GM21786 (cell line): ENCODE measurements at regions not wholly inside any gene's neighbourhood (a gene's known extent, or its start where the extent isn't known, plus 50 kb on each side); places are given as distances from the start of the nearest gene placed in this dataset.
A peak's percentile ranks its signal among the peaks of the same experiment; 100 is the strongest.
"Not testable (repeated sequence)": the region's sequence is repeated elsewhere in the genome, so short reads cannot be mapped to it uniquely, and the experiment has no call there.

ENCODE experiments used
- ATAC-seq: cut with Tn5 transposase; IDR thresholded peaks from one replicate; pipeline ENCODE4 v1.9.1; 2021; ENCODE audit not compliant: unreplicated experiment

DNA sequence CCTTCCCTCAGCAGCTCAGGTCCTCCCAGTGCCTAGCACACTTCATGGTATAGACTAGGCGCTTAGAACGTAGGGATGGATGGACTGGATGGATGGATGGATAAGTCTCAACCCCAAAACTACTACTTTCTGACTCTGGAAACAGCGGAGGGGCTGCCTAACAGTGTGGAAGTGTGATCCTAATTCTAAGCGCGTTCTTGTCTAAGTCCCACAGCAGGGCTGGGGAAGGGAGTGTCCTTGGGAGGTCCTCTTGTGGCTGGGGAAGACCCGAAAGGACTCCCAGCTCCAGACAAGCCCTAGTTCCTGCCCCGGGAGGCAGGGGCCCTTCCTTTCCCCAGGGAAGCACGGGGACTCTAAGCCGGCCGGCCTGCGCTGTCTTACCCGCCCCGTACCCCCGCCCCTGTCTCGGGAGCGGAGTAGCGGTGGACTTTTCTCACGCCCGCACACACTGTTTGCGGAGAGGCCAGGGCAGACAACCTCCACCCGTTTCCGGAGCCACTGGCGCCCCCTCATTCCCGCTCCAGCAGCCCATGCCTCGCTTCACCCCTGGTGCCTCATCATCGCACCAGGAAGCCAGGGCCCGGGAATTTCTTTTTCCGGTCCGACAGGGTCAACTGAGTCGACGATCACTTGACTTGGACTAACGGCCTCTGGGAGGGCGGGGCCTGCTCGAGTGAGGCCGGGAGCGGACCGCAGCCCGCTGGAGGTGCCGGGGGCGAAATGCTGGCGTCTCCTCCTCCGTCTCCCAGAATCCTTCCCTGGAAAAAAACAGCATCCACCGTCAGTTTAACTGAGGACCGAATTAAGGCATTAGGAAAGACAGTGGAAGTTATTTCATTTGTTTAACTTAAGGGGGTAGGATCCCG lies 133.3 kb downstream of the TBC1D2B start:
- peak; percentile 51 for ATAC-seq

DNA sequence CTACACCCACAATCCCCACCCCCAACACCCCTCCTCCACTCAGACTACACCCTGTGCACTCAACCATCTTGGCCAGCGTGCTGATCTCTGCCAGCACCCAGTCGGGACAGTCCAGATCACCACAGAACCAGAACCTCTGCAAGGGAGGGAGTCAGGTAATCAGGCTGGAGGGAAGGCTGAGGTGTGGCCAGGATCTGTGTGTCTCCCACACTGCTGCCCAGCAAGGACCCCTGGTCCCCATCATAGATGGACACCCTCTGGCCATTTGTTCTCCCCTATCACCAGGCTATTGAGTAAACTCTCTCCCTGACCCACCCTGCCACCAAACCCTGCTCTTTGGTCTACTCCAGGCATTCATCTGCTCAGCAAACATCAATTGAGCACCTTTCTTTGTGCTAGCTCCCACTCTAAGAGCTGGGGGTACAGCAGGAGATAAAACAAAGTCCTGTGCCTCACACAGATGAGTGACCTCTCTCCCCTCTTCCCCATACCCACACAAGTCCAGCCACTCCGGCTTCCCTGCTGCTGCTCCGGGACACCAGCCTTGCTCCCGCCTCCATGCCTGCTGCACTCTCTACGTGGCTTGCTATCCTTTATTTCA lies 134.8 kb downstream of the TBC1D2B start:
- no peak for ATAC-seq

DNA sequence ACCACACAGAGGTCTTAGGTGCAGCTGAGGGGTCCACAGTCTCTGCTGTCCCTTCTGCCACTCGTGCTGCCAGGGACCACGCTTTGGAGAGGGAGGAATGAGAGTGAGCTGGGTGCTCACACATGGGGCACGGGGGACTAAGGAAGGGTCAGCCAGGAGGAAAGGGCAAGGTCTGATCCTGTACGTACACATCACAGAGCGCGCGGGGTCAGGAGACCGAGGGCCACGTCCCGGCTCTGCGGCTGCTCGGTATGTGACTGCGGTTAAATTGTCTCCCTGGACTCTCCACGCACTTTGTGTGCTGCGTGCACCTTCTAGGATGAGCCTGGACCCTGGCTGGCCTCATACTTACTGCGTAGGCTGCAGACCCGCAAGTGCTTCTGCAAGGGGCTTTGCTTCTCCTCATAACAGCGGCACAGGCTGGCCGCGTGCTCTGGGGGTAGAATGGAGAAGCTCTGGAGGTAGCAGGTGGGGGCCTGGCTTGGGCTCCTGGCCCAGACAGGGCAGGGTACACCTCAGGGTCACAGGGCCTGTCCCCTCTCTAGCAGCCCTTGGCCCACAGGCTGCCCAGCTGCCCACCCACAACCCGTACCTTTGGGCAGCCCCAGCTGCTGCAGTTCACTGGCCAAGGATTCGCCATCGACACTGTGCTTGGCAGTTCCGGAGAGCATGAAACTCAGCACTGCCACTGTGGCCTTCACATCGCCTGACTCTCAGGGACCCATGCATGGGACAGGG lies 136.3 kb downstream of the TBC1D2B start:
- not testable (repeated sequence) for ATAC-seq

DNA sequence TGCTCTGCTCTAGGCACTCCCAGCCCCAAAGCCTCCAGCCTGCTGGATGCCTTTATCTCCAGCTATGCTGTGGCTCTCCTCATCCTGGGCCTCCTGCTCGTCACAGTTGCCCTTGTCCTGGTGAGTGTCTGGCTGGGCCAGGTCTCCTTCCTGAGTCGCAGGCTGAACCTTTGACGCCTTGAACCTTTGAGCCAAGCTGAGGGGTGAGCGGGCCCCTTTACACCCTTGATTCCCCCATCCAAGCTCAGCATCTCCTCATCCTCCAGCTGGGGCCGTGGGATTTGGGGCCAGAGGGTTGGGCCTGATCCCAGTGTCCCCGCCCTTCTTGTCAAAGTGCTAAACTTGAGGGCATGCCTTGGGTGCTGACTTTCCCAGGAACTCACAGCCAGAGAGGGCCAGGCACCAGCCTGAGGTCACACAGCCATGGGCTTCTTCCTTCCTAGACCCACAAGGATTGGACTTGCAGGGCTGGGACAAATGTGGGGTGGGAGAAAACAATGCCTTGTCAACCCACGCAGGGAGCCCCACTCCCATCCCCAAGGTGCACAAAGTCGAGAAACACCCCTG lies 137.0 kb downstream of the TBC1D2B start:
- no peak for ATAC-seq

DNA sequence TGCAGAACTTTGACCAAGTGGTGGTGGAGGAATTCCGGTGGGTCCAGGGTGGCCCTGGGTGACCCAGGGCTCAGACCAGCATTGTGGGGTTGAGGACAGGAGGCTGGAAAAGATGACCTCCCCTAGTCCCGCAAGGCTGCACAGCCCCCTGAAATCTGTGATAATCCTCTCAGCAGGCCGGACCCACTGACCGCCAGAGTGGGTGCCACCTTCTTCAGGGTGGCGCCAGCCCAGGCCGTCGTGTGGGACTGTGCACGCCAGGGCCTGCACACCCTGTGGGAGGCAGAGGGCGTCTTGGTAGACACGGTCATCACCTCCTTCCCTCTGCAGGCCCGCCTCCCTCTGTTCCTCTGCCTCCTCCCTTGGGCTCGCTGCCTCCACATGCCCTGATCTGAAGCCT lies 137.7 kb downstream of the TBC1D2B start:
- no peak for ATAC-seq

DNA sequence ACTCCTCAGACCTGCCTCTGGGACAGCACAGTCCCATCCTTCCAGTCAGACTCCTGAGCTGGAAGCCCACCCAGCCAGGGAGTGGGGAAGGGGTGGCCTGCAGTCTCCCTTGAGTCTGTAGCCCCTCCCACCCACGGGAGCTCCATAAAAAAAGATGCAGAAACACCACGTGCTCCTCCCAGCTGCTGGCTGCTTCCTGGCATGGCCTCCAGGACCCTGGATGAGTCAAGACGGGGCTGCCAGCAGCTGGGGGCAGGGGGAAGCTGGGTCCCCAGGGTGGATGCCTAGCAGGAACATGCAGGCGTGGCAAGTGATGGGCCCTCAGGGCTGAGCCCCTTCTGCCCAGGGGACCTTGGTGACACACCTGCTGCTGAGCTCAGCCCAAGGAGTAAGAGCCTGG lies 138.5 kb downstream of the TBC1D2B start:
- ATAC-seq, result not testable (repeated sequence)

DNA sequence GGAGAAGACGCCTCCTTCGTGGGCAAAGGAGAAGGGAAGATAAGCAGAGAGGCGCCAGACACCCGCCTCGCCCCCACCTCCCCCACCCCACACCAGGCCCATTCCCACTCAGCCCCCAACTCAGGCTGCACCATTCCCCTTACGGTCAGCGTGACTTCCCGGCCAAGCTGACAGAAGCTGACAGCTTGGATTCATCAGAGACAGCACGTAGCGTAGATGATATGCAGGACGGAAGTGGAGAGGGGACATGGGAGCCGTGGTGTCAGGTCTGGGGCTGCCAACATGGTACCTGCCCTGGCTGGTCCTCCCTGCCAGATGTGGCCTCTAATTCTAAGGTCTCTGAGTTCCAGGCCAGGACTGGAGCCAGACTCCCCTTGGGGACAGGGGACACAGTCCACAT lies 139.0 kb downstream of the TBC1D2B start:
- not testable (repeated sequence) for ATAC-seq

DNA sequence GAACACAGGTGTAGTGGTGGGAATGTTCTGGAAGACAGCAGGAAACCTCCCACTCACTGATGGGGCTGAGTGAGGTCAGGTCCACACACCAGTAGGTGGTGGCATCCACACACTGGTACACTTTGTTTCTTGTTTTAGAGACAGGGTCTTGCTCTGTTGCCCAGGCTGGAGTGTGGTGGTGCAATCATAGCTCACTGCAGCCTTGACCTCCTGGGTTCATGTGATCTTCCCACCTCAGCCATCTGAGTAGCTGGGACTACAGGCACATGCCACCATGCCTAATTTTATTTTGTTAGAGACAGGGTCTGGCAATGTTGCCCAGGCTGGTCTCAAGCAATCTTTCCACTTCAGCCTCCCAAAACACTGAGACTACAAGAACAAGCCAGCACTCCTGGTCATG lies 140.9 kb downstream of the TBC1D2B start:
- not testable (repeated sequence) for ATAC-seq

DNA sequence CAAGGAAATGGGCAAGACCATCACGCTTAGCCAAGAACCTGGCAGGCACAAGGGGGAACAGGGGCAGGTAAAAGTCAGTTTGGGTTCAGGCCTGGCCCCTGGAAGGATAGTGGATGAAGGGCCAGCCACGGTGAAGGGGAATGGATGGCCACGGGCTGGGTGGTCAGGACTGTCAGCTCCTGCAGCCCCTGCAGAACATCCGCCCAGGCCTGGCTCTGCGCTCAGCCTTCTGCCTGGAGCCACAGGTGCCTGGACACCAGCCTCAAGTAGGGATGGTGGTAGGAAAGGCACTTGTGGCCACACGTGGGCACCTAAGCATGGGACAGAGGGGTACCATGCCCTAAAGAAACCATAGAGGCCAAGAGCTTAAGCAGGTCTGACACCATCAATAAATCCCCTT lies 143.0 kb downstream of the TBC1D2B start:
- ATAC-seq, result not testable (repeated sequence)

DNA sequence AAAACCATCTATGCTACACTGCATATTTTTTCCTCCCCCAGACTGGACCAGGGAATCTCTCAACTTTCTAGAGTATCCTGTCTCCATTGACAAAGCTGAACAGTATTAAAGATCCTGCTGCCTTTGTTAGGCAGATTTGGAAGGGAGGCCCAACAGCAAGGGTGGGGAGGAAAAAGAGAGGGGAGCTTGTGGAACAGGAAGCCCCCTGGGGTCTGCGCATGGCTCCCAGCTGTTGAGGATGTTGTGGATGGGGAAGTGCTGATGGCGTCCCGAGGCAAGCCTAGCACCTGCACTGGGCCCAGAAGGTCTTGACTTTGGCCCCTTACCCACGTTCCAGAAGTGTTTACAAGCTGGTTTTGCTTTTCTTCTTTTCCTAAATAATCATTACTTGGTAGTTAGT lies 146.6 kb downstream of the TBC1D2B start:
- not testable (repeated sequence) for ATAC-seq

DNA sequence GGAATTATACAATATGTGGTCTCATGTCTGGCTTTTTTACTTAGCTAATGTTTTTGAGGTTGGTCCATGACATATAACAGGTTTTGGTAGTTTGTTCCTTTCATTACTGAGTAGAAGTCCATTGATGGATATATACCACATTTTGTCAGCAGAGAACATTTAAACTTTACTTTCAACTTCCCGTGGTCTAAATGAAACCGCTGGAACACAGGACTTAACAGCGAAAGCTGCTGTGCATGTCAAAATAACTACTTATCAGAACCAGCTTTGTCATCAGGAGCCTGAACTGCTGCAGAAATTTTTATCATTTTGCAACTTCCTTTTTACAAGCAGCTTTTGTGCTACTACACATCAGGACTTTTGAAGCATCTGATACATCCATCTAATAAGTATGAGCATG lies 147.0 kb downstream of the TBC1D2B start:
- ATAC-seq, result not testable (repeated sequence)

DNA sequence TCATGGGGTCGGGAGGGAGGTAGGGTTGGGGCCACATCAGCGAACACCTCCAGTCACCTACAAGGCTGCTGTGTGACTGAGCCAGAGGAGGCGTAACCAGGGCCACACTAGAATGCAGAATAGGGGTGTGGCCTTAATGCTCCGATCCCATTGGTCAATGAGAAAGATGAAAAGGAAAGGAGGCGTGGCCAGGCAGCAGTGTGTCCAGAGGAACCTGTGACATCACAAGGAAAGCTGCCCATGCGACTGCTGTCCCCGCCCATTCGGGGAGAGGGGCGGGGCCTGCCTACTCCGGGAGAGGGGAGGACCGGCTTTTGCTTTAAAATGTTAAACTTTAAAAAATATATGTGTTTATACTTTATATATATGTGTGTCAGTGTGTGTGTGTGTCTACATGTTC lies 150.7 kb downstream of the TBC1D2B start:
- ATAC-seq, result not testable (repeated sequence)

DNA sequence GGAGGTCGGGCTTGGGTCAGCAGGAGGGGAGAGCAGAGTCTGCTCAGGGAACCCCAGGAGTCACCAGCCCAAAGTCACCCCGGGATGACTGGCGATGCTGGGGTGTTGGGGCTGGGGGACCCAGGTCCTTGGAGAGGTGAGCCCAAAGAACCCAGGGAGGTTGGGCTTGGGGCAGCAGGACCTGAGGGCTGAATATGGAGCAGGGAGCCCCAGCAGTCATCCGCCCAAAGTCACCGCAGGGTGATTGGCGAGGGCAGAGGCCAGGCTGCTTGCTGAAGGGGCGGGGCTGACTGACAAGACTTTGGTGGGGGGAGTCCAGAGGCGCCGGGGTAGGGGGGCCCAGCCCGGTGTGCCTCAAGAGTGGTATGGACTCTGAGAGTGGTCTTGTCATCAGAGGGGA lies 151.2 kb downstream of the TBC1D2B start:
- not testable (repeated sequence) for ATAC-seq

DNA sequence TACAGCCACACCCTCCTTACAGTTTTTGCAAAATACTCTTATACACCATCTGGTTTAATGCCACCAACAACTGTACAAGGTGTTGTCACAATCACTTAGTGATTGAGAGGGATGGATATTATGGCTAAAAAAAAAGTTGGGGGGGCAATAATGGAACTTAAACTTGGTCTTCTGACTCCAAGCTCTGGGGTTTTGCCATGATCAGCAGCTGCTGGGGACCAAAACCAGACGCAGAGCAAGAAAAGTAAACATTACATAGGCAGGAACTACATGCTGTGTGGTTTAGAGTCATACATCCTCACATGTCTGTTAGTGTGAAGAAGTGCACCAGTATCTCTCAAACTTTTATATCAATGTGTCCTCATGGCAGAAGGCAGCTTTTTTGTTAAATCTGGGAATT lies 152.4 kb downstream of the TBC1D2B start:
- not testable (repeated sequence) for ATAC-seq

DNA sequence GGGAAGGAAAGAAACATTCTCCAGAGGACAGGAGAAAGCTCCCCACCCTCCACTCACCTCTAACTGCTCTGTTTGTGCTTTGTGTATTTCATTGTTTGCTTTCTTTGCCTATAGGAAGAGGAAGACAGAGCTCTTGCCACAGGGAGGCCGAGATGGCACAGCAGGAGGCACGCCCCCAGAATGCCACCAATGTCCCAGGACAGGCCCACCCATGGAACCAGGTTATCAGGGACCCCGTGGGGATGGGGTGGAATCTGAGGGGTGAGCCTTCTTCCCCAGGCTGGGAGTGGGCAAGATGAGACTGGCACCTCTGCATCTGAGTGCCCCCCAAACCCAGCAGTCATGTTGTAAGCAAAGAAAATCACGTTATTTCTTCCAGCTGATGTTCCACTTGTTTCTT lies 155.8 kb downstream of the TBC1D2B start:
- no peak for ATAC-seq

DNA sequence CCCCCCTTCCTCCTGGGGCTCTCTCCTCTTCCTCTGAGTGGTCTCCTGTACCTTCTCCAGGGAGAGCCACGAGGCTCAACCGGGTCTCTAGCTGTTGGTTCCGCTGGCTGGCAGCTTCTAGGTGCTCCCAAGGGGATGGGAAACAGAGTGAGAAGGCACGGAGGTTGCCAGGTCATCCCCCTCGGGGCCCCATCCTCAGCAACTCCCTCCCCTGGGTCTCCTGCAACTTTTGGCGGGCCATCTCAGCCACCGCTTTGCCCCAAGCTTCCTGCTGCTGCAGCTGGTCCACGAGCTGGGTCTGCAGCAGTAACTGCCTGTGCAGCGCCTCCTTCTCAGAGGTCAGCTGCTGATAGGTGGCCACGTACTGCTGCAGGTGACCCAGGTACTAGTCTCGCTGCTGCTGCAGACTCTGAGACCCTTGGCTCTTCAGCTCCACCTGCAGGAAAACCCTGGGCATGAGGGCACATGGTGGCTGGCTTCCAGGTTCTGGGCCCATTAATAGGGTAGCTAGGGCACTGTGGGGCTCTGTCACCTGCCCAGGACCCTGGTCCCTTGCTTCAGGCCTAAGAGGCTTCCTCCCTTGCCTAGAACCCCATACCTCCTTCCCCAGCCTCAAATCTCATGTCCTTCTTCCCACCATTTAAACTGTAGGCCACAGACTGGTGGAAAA lies 160.4 kb downstream of the TBC1D2B start:
- not testable (repeated sequence) for ATAC-seq

DNA sequence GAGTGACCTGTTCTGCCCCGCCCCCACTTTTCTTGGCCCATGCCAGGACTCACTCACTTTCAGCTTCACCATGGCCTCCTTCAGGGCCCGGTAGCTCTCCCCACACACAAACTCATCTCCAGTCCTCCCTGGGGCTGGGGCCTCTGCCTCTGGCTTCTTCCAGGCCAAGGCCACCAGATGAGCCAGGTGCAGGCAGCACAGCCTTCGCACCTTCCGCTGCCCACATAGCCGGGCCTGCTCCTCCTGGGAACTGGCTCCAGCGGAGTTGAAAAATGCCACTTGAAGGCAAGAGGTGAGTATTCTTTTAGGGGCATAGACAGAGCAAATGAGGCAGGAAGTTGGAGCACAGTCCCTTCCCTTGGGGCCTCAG lies 161.6 kb downstream of the TBC1D2B start:
- ATAC-seq, result not testable (repeated sequence)

DNA sequence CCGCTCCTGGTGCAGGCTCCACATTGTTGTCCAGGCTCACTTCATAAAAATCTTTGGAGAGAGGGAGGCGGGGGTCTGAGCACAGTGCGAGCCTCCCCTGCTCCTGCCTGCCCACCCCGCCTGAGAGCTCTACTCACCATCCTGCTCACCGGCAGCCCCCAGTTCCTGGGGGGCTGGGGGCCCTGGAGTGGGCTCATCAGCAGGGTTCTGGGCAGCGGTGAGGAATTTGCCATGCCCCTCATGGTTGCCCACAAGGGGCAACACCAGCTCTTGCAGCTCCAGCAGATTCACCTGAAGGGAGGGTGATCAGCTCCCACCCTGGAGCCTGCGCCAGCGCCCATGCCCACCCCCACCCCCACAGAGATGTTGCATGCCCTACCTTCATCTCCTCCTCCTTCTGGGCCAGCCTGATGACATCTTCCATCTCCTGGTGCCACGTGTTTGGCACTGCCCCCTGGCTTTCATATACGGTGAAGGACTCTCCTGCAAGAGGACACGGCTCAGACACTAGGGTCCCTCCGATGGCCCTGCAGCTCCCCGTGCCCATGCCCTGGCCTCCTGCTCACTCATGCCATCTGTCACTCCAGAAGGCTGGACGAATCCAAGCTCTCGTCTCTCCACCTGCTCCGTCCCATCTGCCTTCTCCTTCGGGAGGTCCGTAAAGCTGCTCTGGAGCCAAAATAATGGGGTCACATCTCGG lies 162.1 kb downstream of the TBC1D2B start:
- no peak for ATAC-seq

DNA sequence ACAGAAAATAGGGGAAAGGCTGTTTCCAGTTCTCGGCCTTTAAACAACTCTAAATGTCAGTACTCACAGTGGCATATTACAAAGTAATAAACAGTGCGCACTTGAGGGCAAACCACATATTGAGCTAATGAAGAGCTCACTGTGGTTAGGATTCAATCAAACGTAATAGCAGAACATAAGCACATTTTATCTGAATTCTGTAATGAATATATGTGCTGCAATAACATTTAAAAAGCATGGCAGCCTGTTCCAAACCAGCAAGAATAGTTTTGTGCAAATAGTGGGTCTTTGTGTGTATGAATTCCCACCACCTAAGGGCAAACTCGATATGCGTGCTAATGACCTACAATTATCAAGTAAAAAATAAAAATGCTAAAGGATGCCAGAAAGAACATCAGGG lies 163.0 kb downstream of the TBC1D2B start:
- ATAC-seq, result not testable (repeated sequence)
